ENCODE measurements at regions not wholly inside any gene's neighbourhood (a gene's known extent, or its start where the extent isn't known, plus 50 kb on each side); places are given as distances from the start of the nearest gene placed in this dataset.

- DNase-seq = no peak
These were observed 180.5 kb upstream of the ZBED5 start for GRCh38 chr11:11038352-11038751.

GRCh38 chr11:11036848-11037732 lies 179.2 kb upstream of the ZBED5 start:
- peak; percentile 66 for DNase-seq

GRCh38 chr11:11036185-11036847 lies 178.5 kb upstream of the ZBED5 start:
- no peak for DNase-seq

- DNase-seq = no peak
These were observed 177.5 kb upstream of the ZBED5 start for GRCh38 chr11:11035331-11035730.

GRCh38 chr11:11034476-11034875 lies 176.6 kb upstream of the ZBED5 start:
- no peak for DNase-seq

GRCh38 chr11:11032066-11032465 lies 174.2 kb upstream of the ZBED5 start:
- no peak for DNase-seq

- DNase-seq = no peak
These were observed 171.2 kb upstream of the ZBED5 start for GRCh38 chr11:11029027-11029426.

GRCh38 chr11:11028017-11028692 lies 170.3 kb upstream of the ZBED5 start:
- DNase-seq = peak; percentile 75

GRCh38 chr11:11027288-11027687 lies 169.4 kb upstream of the ZBED5 start:
- DNase-seq = no peak

GRCh38 chr11:11025087-11025486 lies 167.2 kb upstream of the ZBED5 start:
- DNase-seq = no peak

GRCh38 chr11:11022125-11022730 lies 164.4 kb upstream of the ZBED5 start:
- peak; percentile 48 for DNase-seq

- no peak for DNase-seq
These were observed 163.7 kb upstream of the ZBED5 start for GRCh38 chr11:11021563-11021962.

- no peak for DNase-seq
These were observed 162.9 kb upstream of the ZBED5 start for GRCh38 chr11:11020747-11021149.

GRCh38 chr11:11020219-11020726 lies 162.4 kb upstream of the ZBED5 start:
- DNase-seq = no peak

GRCh38 chr11:11016943-11017342 lies 159.1 kb upstream of the ZBED5 start:
- DNase-seq = no peak

- no peak for DNase-seq
These were observed 158.2 kb upstream of the ZBED5 start for GRCh38 chr11:11016068-11016467.

GRCh38 chr11:11011617-11012016 lies 153.8 kb upstream of the ZBED5 start:
- DNase-seq = no peak

- DNase-seq = peak; percentile 14
These were observed 152.8 kb upstream of the ZBED5 start for GRCh38 chr11:11010624-11011127.

- no peak for DNase-seq
These were observed 151.3 kb upstream of the ZBED5 start for GRCh38 chr11:11009179-11009578.

- DNase-seq = no peak
These were observed 146.2 kb upstream of the ZBED5 start for GRCh38 chr11:11004069-11004468.

- DNase-seq = no peak
These were observed 145.4 kb upstream of the ZBED5 start for GRCh38 chr11:11003226-11003625.

GRCh38 chr11:11000579-11001283 lies 142.9 kb upstream of the ZBED5 start:
- DNase-seq = no peak

All from CD4-positive, alpha-beta T cell treated with Interleukin-17A for 1 hour (primary cell).